ENCODE measurements at regions not wholly inside any gene's neighbourhood (a gene's known extent, or its start where the extent isn't known, plus 50 kb on each side); places are given as distances from the start of the nearest gene placed in this dataset.

DNA sequence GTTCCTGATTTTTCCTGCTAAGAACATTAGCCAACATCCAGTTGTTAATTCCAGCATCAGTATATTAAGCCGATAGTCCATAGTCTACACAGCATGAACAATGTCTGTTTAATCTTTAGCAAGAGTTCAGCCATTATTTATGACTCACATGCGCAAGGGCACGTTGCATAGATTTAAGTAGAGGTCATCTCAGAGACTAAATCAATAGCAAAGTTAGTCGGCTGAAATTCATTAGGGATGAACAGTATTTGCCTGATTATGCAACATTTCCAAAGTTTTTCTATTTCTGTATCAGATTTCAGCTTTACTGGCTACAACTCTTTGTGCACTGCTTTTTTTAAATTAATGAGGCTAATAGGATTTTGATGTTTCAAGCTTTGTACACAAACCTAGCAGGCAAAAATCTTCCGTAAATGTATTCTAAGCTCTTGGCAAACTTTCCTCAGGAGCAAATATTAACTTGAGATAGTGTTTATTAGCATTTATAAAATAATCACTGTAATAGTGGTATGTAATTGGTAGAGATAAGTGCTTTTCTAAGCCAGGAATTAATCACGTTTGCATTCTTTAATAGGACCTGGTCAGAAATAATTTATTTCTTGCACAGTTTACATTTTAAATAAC, 578.7 kb upstream of the ID2 start:
- TF ChIP-seq, protein P1, sequence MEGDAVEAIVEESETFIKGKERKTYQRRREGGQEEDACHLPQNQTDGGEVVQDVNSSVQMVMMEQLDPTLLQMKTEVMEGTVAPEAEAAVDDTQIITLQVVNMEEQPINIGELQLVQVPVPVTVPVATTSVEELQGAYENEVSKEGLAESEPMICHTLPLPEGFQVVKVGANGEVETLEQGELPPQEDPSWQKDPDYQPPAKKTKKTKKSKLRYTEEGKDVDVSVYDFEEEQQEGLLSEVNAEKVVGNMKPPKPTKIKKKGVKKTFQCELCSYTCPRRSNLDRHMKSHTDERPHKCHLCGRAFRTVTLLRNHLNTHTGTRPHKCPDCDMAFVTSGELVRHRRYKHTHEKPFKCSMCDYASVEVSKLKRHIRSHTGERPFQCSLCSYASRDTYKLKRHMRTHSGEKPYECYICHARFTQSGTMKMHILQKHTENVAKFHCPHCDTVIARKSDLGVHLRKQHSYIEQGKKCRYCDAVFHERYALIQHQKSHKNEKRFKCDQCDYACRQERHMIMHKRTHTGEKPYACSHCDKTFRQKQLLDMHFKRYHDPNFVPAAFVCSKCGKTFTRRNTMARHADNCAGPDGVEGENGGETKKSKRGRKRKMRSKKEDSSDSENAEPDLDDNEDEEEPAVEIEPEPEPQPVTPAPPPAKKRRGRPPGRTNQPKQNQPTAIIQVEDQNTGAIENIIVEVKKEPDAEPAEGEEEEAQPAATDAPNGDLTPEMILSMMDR (IDR thresholded peaks at IDR 0.05), result no peak
- TF ChIP-seq EP300 (IDR thresholded peaks at IDR 0.05; ENCODE audit: low read depth), result no peak
- TF ChIP-seq POLR2A (IDR thresholded peaks at IDR 0.05), result no peak
- TF ChIP-seq POLR2AphosphoS5 (IDR thresholded peaks at IDR 0.05), result no peak
